ENCODE measurements at regions not wholly inside any gene's neighbourhood (a gene's known extent, or its start where the extent isn't known, plus 50 kb on each side); places are given as distances from the start of the nearest gene placed in this dataset.

DNA sequence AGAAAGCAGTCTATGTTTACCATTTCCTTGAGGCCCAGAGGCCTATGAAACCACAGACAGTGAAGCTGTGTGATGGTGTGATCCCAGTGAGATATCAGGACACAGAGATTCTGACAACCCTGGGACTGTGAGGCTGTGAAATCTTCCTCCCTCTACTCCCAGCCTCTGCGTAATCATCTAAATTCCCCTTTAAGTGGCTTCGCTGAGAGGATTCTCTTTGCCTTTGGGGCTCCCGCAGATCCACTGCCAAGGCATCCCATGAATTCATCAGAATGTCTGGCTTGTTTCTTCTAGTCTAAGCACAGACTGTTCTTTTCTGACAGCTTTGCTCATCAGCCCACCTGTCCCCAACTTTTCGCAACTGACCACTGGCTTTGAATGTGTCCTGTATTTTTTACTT lies 901.2 kb upstream of the NR2F2 start:
- no peak for DNase-seq

DNA sequence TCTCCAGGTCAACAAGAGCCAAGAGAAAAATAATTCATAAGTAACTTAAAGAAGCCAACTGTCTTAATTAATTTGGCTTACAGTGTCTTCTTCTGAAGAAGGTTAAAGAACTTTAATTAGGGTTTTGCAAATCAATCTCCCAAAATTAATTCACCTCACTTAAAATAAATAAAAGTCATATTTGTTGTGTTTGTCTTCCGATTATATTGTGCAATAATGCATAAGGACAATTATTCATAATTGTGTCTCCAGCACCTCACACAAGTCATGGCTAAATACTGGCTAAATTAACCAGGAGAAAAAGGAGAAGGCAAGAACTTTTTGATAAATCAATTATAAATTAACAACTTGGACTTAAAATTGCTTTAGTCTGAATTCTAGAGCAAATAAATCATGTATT lies 899.0 kb upstream of the NR2F2 start:
- no peak for DNase-seq

GRCh38 chr15:95432878-95433405 lies 897.6 kb upstream of the NR2F2 start:
- DNase-seq, result no peak

DNA sequence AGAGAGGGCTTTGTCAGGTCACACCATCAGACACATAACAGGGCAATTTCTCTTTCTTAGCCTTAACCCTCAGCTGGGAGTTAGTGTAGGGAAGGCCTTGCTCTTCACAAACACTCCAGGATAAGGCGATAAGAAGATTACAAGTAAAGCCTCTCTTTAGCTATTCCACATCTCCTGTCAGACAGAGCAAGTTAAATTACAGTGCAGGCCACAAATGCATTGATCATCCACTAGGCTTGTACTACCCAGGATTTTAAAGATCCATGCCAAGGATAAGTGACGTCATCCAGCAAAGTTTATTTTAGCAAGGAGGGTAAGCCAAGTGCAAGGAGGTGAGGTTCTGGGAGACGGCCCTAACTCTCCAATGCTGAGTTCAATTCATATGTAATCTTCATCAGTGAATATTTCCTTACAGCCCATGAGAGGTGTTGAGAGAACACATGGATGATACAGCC lies 890.6 kb upstream of the NR2F2 start:
- DNase-seq, result no peak

DNA sequence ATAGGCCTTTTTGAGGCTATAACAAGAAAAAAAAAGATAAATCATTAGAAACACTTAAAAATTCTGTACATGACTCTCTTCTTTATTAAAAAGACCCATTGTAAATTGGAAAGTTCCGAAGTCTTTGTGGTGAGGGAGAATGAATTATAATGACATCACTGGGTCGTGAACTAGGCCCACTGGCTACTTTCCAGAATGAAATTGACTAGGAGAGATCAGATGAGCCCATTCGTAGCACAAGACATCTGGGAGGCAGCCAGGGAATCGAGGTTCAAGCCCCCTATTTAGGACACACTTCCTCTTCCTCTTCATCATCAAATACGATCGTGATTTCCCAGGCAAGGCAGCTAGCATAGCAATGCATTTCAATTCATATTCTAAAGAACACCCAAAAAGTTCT lies 889.8 kb upstream of the NR2F2 start:
- DNase-seq, result no peak

DNA sequence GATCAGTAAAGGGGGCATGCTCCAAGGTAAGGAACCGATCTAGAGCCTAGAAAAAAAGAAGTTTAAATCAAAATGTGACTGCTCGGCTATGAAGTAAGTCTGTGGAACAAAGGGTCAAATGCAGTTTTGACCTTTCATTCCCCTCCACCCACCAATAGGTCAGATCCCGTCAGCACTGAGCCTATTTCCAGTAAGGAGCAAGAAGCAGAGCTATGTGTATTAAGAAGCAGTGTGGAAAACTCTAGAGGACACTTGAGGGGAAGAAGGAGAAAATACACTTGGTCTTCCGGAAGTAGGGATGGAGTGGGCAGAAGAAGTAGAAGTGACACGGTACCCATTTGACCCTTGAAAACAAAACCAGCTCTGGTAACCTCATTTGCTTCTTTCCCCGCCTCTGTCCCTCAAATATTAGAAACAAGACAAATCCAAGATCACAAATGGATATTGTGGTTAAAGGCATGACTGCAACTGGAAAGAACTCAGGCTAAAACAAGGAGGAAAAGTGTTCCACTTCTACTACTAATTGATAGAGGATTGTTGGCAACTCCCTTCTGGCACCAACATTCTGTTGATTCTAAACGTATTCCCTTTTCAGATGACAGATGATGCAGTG lies 888.3 kb upstream of the NR2F2 start:
- DNase-seq, result no peak

DNA sequence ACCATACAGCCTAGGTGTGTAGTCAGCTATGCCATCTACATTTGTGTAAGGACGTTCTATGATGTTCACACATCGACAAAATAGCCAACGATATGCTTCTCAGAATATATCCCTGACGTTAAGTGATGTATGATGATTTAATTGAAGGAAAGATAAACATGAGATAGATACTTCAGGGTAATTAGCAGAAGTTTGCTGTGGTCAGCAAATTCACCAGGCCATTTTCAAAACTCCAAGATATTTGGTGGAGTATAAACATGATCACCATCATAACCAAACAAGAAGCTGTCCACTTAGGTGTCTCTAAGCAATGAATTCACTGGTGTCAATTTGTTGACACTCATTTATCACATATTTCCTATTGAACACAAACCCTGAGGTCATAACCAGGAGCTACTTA lies 885.6 kb upstream of the NR2F2 start:
- no peak for DNase-seq

DNA sequence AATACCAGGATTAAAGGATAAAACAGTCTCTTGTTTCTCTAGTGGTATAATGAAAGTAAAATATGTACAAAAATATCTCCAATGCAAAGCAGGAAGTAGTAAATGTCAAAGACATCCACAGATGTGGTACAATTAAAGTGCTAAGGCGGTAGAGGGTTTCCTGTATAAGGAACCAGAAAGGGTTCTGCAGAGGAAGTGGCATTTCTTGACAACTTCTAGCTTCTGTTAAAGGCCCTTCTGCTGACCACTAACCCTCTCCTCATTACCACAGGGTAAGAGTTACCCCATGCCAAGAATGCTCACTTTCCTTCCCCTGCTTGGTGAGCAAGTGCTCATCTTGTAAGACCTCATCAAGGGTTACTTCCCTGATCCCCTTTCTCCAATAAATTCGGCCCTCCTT lies 883.6 kb upstream of the NR2F2 start:
- DNase-seq, result no peak

DNA sequence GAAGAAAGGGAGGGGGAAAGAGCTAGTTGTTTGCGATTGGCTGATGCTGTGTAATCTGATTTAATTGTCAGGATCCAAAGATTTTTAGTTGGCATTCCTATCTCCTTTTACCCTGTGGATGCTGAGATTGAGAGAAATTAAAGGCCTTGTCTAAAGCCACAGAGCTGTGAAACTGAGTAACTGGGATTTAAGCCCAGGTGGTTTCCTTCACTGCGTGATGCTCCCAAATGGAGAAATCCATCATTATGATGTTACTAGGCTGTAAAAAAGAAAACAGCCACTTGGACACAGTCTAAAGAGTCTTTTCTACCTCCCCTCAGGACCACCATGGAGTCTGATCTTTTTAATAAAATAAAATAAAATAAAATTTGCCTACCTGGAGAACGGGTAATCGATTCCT lies 883.0 kb upstream of the NR2F2 start:
- no peak for DNase-seq

GRCh38 chr15:95448531-95449229 lies 881.8 kb upstream of the NR2F2 start:
- DNase-seq, result no peak

GRCh38 chr15:95449230-95449628 lies 881.3 kb upstream of the NR2F2 start:
- DNase-seq, result no peak

- DNase-seq, result no peak
Observed at GRCh38 chr15:95450413-95450812, 880.1 kb upstream of the NR2F2 start.

GRCh38 chr15:95451938-95452337 lies 878.6 kb upstream of the NR2F2 start:
- DNase-seq, result no peak

DNA sequence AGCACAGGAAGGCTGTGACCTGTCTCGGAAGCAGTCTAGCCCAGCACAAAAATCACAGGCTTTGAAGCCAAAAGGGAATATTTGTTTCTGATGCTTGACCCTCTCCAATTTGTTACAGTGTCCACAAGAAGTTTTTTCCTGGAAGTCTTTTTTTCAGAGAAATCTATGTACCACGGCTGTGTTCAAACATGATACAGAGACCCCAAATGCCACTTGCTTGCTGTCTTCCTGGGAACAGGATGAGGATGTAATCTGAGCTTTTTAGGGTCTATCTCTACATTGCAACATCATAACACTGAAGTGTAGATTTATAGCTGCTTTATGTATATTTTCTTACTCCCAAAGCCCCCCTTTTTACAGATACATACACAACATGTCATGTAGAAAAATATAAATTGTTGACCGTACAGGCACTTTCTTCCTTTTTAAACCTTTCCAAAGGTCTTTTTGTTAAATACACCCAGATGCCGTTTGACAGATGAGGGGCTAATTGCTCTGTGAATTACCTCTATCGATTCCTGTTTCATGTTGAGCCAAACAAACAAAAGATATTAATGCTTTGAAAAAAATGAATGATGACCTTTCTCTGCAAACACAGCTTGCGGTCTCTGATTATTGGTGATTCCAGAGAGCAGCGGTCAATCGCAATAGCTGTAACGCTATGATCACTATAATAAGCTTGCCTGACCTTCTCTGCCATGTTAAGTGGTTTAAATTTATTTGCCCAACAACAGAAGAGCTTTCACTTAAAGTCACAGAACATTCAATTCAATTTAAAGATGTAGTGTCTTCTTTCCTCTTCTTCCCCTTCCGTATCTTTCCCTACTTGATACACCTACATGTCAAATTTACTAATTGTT lies 875.9 kb upstream of the NR2F2 start:
- DNase-seq, result no peak

DNA sequence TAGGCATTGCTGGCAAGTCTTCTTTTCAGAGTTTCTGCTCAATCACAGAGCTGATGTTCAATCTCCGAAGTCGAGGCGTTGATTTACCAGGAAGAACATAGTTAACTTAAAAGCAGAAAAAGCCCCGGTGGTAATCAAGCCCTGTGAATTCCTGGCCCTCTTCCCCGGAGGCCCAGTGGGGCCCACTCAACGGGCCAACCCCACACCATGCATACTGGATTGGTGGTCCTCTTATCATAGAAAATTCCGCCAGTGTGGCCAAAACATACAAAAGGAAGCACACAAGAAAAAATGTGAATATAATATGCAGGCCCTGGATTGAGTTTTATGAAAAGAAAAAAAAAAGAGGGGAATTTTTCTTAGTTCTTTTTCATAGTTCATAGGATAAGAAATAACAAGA lies 873.0 kb upstream of the NR2F2 start:
- DNase-seq, result no peak

GRCh38 chr15:95458721-95459120 lies 871.8 kb upstream of the NR2F2 start:
- no peak for DNase-seq

- DNase-seq, result no peak
Observed at GRCh38 chr15:95459273-95459672, 871.2 kb upstream of the NR2F2 start.

- no peak for DNase-seq
Observed at GRCh38 chr15:95464509-95464908, 866.0 kb upstream of the NR2F2 start.

DNA sequence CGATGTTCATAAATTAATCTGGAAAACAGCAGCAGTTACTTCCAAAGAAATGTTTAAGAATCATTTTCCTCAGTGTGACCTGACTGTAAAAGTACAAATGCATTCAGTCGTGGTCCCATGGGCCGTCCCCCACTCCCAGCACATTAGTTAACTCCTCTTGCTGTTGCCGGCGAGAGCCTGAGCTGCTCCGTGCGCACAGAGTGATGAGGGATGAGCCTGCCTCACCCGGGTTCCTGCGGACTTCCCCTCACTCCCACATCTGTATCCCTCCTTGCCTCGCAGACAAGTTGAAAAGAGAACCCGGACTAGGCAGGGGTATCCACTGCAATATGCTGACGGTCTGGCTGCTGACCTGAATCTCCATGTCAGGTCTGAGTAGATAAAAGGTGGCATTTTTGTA lies 861.7 kb upstream of the NR2F2 start:
- DNase-seq, result no peak

DNA sequence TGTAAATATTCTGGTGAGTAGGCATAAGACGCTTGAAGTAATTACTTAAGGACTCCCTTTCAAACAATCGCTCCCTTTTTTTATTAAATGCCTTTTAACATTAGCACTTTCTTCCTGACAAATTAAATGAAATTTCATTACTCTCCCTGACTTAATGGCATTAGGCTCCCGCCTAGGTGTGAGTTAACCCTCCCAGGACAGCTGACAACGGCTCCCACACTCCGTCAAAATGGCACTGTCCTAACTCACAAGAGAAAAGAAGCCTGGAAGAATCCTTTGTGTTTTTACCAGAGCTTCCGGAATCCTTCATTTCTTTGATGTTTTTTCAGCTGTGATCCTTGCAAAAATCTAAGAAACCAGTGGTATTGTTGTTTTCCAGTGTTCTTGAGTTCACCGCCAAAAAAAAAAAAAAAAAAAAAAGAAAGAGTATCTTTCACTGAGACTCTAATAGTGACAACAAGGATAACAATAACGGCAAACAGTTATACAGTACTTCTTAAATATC lies 861.0 kb upstream of the NR2F2 start:
- no peak for DNase-seq

GRCh38 chr15:95470529-95470928 lies 860.0 kb upstream of the NR2F2 start:
- DNase-seq, result no peak

Data from amygdala (tissue), 56 donors.